HG02840 (cell line): ENCODE measurements at regions not wholly inside any gene's neighbourhood (a gene's known extent, or its start where the extent isn't known, plus 50 kb on each side); places are given as distances from the start of the nearest gene placed in this dataset.
"Not testable (repeated sequence)": the region's sequence is repeated elsewhere in the genome, so short reads cannot be mapped to it uniquely, and the experiment has no call there.

Source experiments
- ATAC-seq: cut with Tn5 transposase; IDR thresholded peaks from one replicate; pipeline ENCODE4 v1.9.1; 2021; ENCODE audit warnings: mild to moderate bottlenecking, moderate library complexity, moderate number of reproducible peaks; ENCODE audit not compliant: unreplicated experiment, low FRiP score

GRCh38 chr6:147651-148050 is 144.6 kb upstream of the DUSP22 start:
- not testable (repeated sequence) for ATAC-seq

GRCh38 chr6:148051-148984 is 144.0 kb upstream of the DUSP22 start:
- ATAC-seq: peak; percentile 89

GRCh38 chr6:150147-150546 is 142.1 kb upstream of the DUSP22 start:
- not testable (repeated sequence) for ATAC-seq

- ATAC-seq: not testable (repeated sequence)
Measured at GRCh38 chr6:152436-152835, 139.9 kb upstream of the DUSP22 start.

- ATAC-seq: not testable (repeated sequence)
Measured at GRCh38 chr6:153026-153425, 139.3 kb upstream of the DUSP22 start.

GRCh38 chr6:153867-154266 is 138.4 kb upstream of the DUSP22 start:
- not testable (repeated sequence) for ATAC-seq

GRCh38 chr6:154321-155092 is 137.8 kb upstream of the DUSP22 start:
- not testable (repeated sequence) for ATAC-seq

GRCh38 chr6:156010-156409 is 136.3 kb upstream of the DUSP22 start:
- ATAC-seq: no peak

- ATAC-seq: not testable (repeated sequence)
Measured at GRCh38 chr6:156441-157140, 135.7 kb upstream of the DUSP22 start.

GRCh38 chr6:157176-157575 is 135.1 kb upstream of the DUSP22 start:
- ATAC-seq: not testable (repeated sequence)

- ATAC-seq: not testable (repeated sequence)
Measured at GRCh38 chr6:161657-162056, 130.6 kb upstream of the DUSP22 start.

GRCh38 chr6:164720-165119 is 127.6 kb upstream of the DUSP22 start:
- no peak for ATAC-seq

- ATAC-seq: no peak
Measured at GRCh38 chr6:165263-165662, 127.0 kb upstream of the DUSP22 start.

- no peak for ATAC-seq
Measured at GRCh38 chr6:165906-166305, 126.4 kb upstream of the DUSP22 start.

- ATAC-seq: no peak
Measured at GRCh38 chr6:168865-169455, 123.3 kb upstream of the DUSP22 start.

GRCh38 chr6:174036-174435 is 118.3 kb upstream of the DUSP22 start:
- no peak for ATAC-seq

GRCh38 chr6:175680-176079 is 116.6 kb upstream of the DUSP22 start:
- no peak for ATAC-seq

- ATAC-seq: no peak
Measured at GRCh38 chr6:176766-177165, 115.5 kb upstream of the DUSP22 start.

- no peak for ATAC-seq
Measured at GRCh38 chr6:178119-178518, 114.2 kb upstream of the DUSP22 start.

GRCh38 chr6:178929-179328 is 113.4 kb upstream of the DUSP22 start:
- ATAC-seq: not testable (repeated sequence)
